Smooth muscle cell (in vitro differentiated cells): ENCODE measurements at regions not wholly inside any gene's neighbourhood (a gene's known extent, or its start where the extent isn't known, plus 50 kb on each side); places are given as distances from the start of the nearest gene placed in this dataset.
A peak's percentile ranks its signal among the peaks of the same experiment; 100 is the strongest.

Experiments
- DNase-seq: peaks from one replicate; lab custom pipeline; 2025; ENCODE audit not compliant: unreplicated experiment; lab: John Stamatoyannopoulos, UW
- H2AFZ ChIP-seq: fragments of 200-600 bp; sonication (generic); 2 replicates; pipeline ENCODE4 v1.6.0; 2016; ENCODE audit warnings: antibody characterized with exemption, low read depth, mild to moderate bottlenecking
- H3F3A ChIP-seq: fragments of 200-600 bp; sonication (generic); 2 replicates; pipeline ENCODE4 v1.6.0; 2017; ENCODE audit warnings: antibody characterized with exemption, low read depth
- H3K27ac ChIP-seq: fragments of 200-600 bp; sonication (generic); 2 replicates; pipeline ENCODE4 v1.5.1; 2016; ENCODE audit warnings: low read depth, mild to moderate bottlenecking
- H3K27me3 ChIP-seq: fragments of 200-600 bp; sonication (generic); 2 replicates; pipeline ENCODE4 v1.6.1; 2016; ENCODE audit warnings: low read depth, mild to moderate bottlenecking
- H3K36me3 ChIP-seq: fragments of 200-600 bp; sonication (generic); 2 replicates; pipeline ENCODE4 v1.5.1; 2016; ENCODE audit warnings: low read depth
- H3K4me1 ChIP-seq: fragments of 200-600 bp; sonication (generic); 2 replicates; pipeline ENCODE4 v1.5.1; 2016; ENCODE audit warnings: low read depth
- H3K4me2 ChIP-seq: fragments of 200-600 bp; sonication (generic); 2 replicates; pipeline ENCODE4 v1.6.0; 2016; ENCODE audit warnings: mild to moderate bottlenecking
- H3K4me3 ChIP-seq: fragments of 200-600 bp; sonication (generic); 2 replicates; pipeline ENCODE4 v1.5.1; 2016; ENCODE audit warnings: mild to moderate bottlenecking
- H3K79me2 ChIP-seq: fragments of 200-600 bp; sonication (generic); 2 replicates; pipeline ENCODE4 v1.6.0; 2016; ENCODE audit warnings: low read depth, mild to moderate bottlenecking
- H3K9ac ChIP-seq: fragments of 200-600 bp; sonication (generic); 2 replicates; pipeline ENCODE4 v1.6.0; 2016; ENCODE audit warnings: low read depth
- H3K9me3 ChIP-seq: fragments of 200-600 bp; sonication (generic); replicated peaks from 2 replicates; pipeline ENCODE4 v1.5.1; 2016; ENCODE audit warnings: low read depth
- H4K20me1 ChIP-seq: fragments of 200-600 bp; sonication (generic); 2 replicates; pipeline ENCODE4 v1.6.0; 2016; ENCODE audit warnings: low read depth
- WGBS: methylation state at CpG from one replicate; pipeline ENCODE4 v1.1.7; 2016; ENCODE audit warnings: low lambda C conversion rate; 5-methylcytosine and 5-hydroxymethylcytosine counted together
- TF ChIP-seq, protein P1 (sequence below): fragments of 200-600 bp; sonication (generic); IDR thresholded peaks from 2 replicates; pipeline ENCODE4 v1.5.1; 2017; ENCODE audit warnings: borderline replicate concordance, mild to moderate bottlenecking, antibody characterized with exemption; ENCODE audit not compliant: insufficient read depth, poor library complexity, severe bottlenecking

- 65% methylated on average over 7 of the region's 7 CpGs for WGBS
- H2AFZ ChIP-seq: no peak overlapping the region
- no peaks in the 10 kb centered on the region for H3F3A ChIP-seq
- H3K36me3 ChIP-seq: no peaks in the 10 kb centered on the region
- H3K9ac ChIP-seq: no peak overlapping the region
- no peak overlapping the region for H3K4me3 ChIP-seq
- H3K4me1 ChIP-seq: peaks cover 9% of the 10 kb centered on the region
- no peaks in the 10 kb centered on the region for H3K27me3 ChIP-seq
- no peaks in the 10 kb centered on the region for H3K9me3 ChIP-seq
- no peaks in the 10 kb centered on the region for H3K79me2 ChIP-seq
- H4K20me1 ChIP-seq: no peaks in the 10 kb centered on the region
- H3K27ac ChIP-seq: no peak overlapping the region
- TF ChIP-seq, protein P1, sequence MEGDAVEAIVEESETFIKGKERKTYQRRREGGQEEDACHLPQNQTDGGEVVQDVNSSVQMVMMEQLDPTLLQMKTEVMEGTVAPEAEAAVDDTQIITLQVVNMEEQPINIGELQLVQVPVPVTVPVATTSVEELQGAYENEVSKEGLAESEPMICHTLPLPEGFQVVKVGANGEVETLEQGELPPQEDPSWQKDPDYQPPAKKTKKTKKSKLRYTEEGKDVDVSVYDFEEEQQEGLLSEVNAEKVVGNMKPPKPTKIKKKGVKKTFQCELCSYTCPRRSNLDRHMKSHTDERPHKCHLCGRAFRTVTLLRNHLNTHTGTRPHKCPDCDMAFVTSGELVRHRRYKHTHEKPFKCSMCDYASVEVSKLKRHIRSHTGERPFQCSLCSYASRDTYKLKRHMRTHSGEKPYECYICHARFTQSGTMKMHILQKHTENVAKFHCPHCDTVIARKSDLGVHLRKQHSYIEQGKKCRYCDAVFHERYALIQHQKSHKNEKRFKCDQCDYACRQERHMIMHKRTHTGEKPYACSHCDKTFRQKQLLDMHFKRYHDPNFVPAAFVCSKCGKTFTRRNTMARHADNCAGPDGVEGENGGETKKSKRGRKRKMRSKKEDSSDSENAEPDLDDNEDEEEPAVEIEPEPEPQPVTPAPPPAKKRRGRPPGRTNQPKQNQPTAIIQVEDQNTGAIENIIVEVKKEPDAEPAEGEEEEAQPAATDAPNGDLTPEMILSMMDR: peak; percentile 32
- peak; percentile 1 for DNase-seq
- no peak overlapping the region for H3K4me2 ChIP-seq
Measured at GRCh38 chr5:113663879-113664541, 150.5 kb downstream of the YTHDC2 start.

GRCh38 chr5:113673041-113673440 lies 159.5 kb downstream of the YTHDC2 start:
- Histone ChIP-seq H3K4me2 (no peak overlapping the region), H2AFZ (no peak overlapping the region), H3F3A (no peaks in the 10 kb centered on the region), H3K27ac (no peak overlapping the region), H3K9ac (no peak overlapping the region), H4K20me1 (no peaks in the 10 kb centered on the region), H3K4me3 (no peak overlapping the region), H3K79me2 (no peaks in the 10 kb centered on the region), H3K9me3 (no peaks in the 10 kb centered on the region), H3K4me1 (no peaks in the 10 kb centered on the region), H3K27me3 (no peaks in the 10 kb centered on the region), H3K36me3 (no peaks in the 10 kb centered on the region)
- WGBS: 89% methylated on average over 3 of the region's 3 CpGs
- TF ChIP-seq, protein P1: no peak
- no peak for DNase-seq

DNA sequence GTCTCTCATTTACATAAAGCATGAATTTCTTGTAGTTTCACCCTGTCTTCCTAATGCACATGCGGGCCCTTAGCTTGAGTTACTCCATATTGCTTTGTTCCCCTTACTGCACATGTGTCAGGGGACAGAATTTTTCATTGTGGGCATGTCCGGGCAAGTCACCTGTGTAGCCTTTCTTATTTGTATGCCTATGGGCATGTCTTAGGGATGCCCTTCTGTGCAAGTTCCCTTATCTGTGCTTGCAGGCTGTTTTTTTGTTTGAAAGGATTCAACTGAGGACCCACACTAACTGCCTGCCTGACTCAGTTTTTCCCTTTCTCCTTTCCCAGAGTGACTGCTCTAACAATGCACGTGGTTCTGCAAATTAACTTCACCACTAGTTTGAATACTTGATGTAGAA lies 161.7 kb downstream of the YTHDC2 start:
- WGBS: 86% methylated on average over 3 of the region's 3 CpGs
- DNase-seq: no peak
- H2AFZ ChIP-seq: no peak overlapping the region
- TF ChIP-seq, protein P1: no peak
- H3F3A ChIP-seq: no peaks in the 10 kb centered on the region
- H3K9me3 ChIP-seq: no peaks in the 10 kb centered on the region
- peaks cover under 1% of the 10 kb centered on the region for H3K4me1 ChIP-seq
- H3K27me3 ChIP-seq: no peaks in the 10 kb centered on the region
- H3K4me3 ChIP-seq: no peak overlapping the region
- H3K9ac ChIP-seq: no peak overlapping the region
- no peaks in the 10 kb centered on the region for H4K20me1 ChIP-seq
- no peak overlapping the region for H3K4me2 ChIP-seq
- H3K27ac ChIP-seq: no peak overlapping the region
- H3K79me2 ChIP-seq: no peaks in the 10 kb centered on the region
- no peaks in the 10 kb centered on the region for H3K36me3 ChIP-seq

DNA sequence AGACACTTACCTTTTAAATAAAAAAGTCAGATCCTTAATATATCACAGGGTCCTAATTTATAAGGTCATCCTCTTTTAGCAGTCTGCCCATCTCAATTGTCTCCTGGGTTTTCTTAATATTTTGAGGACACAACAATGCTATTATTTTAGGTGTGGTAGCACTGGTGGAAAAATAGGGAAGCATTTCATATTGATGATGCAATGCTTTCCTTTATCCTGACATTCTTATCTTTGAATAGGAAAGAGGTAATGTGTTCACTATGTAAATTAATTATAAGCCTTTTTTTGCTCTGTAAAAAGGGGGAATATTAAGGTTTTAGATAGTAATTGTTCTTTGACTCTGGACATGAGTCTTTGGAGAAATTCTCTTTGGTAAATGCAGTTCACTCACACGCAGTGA lies 164.7 kb downstream of the YTHDC2 start:
- Histone ChIP-seq H3K9ac (no peak overlapping the region), H2AFZ (no peak overlapping the region), H4K20me1 (no peaks in the 10 kb centered on the region), H3K27me3 (no peaks in the 10 kb centered on the region), H3K79me2 (no peaks in the 10 kb centered on the region), H3K9me3 (no peaks in the 10 kb centered on the region), H3F3A (no peaks in the 10 kb centered on the region), H3K4me1 (peaks cover 13% of the 10 kb centered on the region), H3K4me2 (no peak overlapping the region), H3K27ac (no peak overlapping the region), H3K4me3 (no peak overlapping the region), H3K36me3 (no peaks in the 10 kb centered on the region)
- DNase-seq: no peak
- WGBS: 25% methylated on average over 1 of the region's 1 CpG
- TF ChIP-seq, protein P1: no peak
